Stimulated activated naive CD8-positive, alpha-beta T cell treated with anti-CD3 and anti-CD28 coated beads, Interleukin-15, amount 100 ng/mL, for 72 hours (primary cell): ENCODE measurements at regions not wholly inside any gene's neighbourhood (a gene's known extent, or its start where the extent isn't known, plus 50 kb on each side); places are given as distances from the start of the nearest gene placed in this dataset.

ENCODE experiments used
- ATAC-seq: fragments of 150-1000 bp; cut with Tn5 transposase; 2 replicates; pipeline ENCODE4 v1.10.0; 2021; ENCODE audit warnings: mild to moderate bottlenecking, moderate library complexity
- DNase-seq, 2 donors: peaks; one replicate each; pipeline ENCODE4 v3.0.0; 2021 to 2022
- H3K27ac Mint-ChIP-seq, 2 donors: one replicate each; pipeline ENCODE4 v1.8.0; 2022; ENCODE audit warnings: mild to moderate bottlenecking in 2 of 2, mixed read lengths in 2 of 2, moderate library complexity in 2 of 2
- H3K27me3 Mint-ChIP-seq: one replicate; pipeline ENCODE4 v1.8.0; 2022; ENCODE audit warnings: mixed read lengths
- H3K4me1 Mint-ChIP-seq: one replicate; pipeline ENCODE4 v1.8.0; 2022; ENCODE audit warnings: mild to moderate bottlenecking, mixed read lengths
- H3K4me3 Mint-ChIP-seq, 2 donors: one replicate each; pipeline ENCODE4 v1.8.0; 2022; ENCODE audit warnings: mild to moderate bottlenecking in 2 of 2, mixed read lengths in 2 of 2, moderate library complexity in 1 of 2
- H3K9me3 Mint-ChIP-seq, 2 donors: one replicate each; pipeline ENCODE4 v1.8.0; 2022; ENCODE audit warnings: mixed read lengths in 2 of 2

- ATAC-seq (no peak), DNase-seq (no peak)
- no peak overlapping the region for H3K27ac Mint-ChIP-seq
- H3K27me3 Mint-ChIP-seq: peaks cover 45% of the 10 kb centered on the region
- H3K4me1 Mint-ChIP-seq: no peaks in the 10 kb centered on the region
- H3K9me3 Mint-ChIP-seq: peaks cover 6 to 14% of the 10 kb centered on the region in 2 donors
- no peak overlapping the region for H3K4me3 Mint-ChIP-seq
Observed at GRCh38 chr9:126050605-126050990, 276.0 kb upstream of the MVB12B start.

GRCh38 chr9:126051446-126052130 lies 275.0 kb upstream of the MVB12B start:
- Mint-ChIP-seq H3K27ac (peak overlapping the region; percentile 13 to 34), H3K9me3 (peaks cover 0 to 4% of the 10 kb centered on the region in 2 donors), H3K4me1 (no peaks in the 10 kb centered on the region), H3K27me3 (peaks cover 46% of the 10 kb centered on the region), H3K4me3 (no peak overlapping the region)
- DNase-seq: no peak
- ATAC-seq: no peak

- H3K27me3 Mint-ChIP-seq: peaks cover 46% of the 10 kb centered on the region
- no peaks in the 10 kb centered on the region for H3K9me3 Mint-ChIP-seq
- no peak overlapping the region for H3K4me3 Mint-ChIP-seq
- no peak for ATAC-seq
- DNase-seq: no peak
- H3K4me1 Mint-ChIP-seq: no peaks in the 10 kb centered on the region
- peak overlapping the region in 1 of 2 donors; percentile 0 for H3K27ac Mint-ChIP-seq
Observed at GRCh38 chr9:126052791-126053190, 273.8 kb upstream of the MVB12B start.

- Mint-ChIP-seq H3K27ac (no peak overlapping the region), H3K27me3 (peaks cover 51% of the 10 kb centered on the region), H3K9me3 (no peaks in the 10 kb centered on the region), H3K4me3 (no peak overlapping the region), H3K4me1 (no peaks in the 10 kb centered on the region)
- DNase-seq (no peak), ATAC-seq (no peak)
Observed at GRCh38 chr9:126053913-126054312, 272.7 kb upstream of the MVB12B start.

GRCh38 chr9:126055381-126055985 lies 271.1 kb upstream of the MVB12B start:
- DNase-seq (no peak), ATAC-seq (no peak)
- peaks cover 66% of the 10 kb centered on the region for H3K27me3 Mint-ChIP-seq
- H3K9me3 Mint-ChIP-seq: no peaks in the 10 kb centered on the region
- H3K4me3 Mint-ChIP-seq: no peak overlapping the region
- H3K27ac Mint-ChIP-seq: no peak overlapping the region
- no peaks in the 10 kb centered on the region for H3K4me1 Mint-ChIP-seq

- no peaks in the 10 kb centered on the region for H3K9me3 Mint-ChIP-seq
Observed at GRCh38 chr9:126056312-126057021, 270.2 kb upstream of the MVB12B start.

GRCh38 chr9:126057121-126057825 lies 269.4 kb upstream of the MVB12B start:
- H3K27me3 Mint-ChIP-seq: peaks cover 70% of the 10 kb centered on the region
- no peaks in the 10 kb centered on the region for H3K4me1 Mint-ChIP-seq
- no peak overlapping the region for H3K4me3 Mint-ChIP-seq
- no peak for DNase-seq
- H3K9me3 Mint-ChIP-seq: no peaks in the 10 kb centered on the region
- ATAC-seq: no peak
- no peak overlapping the region for H3K27ac Mint-ChIP-seq

More at GRCh38 chr9:126056312-126057021, 270.2 kb upstream of the MVB12B start:
- Mint-ChIP-seq H3K27me3 (peaks cover 66% of the 10 kb centered on the region), H3K4me1 (no peaks in the 10 kb centered on the region), H3K27ac (peak overlapping the region; percentile 28 to 45), H3K4me3 (no peak overlapping the region)
- DNase-seq (no peak), ATAC-seq (no peak)

GRCh38 chr9:126058011-126058531 lies 268.6 kb upstream of the MVB12B start:
- peaks cover 64% of the 10 kb centered on the region for H3K27me3 Mint-ChIP-seq
- H3K4me1 Mint-ChIP-seq: no peaks in the 10 kb centered on the region
- no peak for DNase-seq
- no peaks in the 10 kb centered on the region for H3K9me3 Mint-ChIP-seq
- no peak overlapping the region for H3K27ac Mint-ChIP-seq
- ATAC-seq: no peak
- H3K4me3 Mint-ChIP-seq: no peak overlapping the region

- H3K4me3 Mint-ChIP-seq: no peak overlapping the region
- peaks cover 59% of the 10 kb centered on the region for H3K27me3 Mint-ChIP-seq
- no peak overlapping the region for H3K27ac Mint-ChIP-seq
- ATAC-seq (no peak), DNase-seq (no peak)
- no peaks in the 10 kb centered on the region for H3K4me1 Mint-ChIP-seq
- H3K9me3 Mint-ChIP-seq: no peaks in the 10 kb centered on the region
Observed at GRCh38 chr9:126058591-126058990, 268.0 kb upstream of the MVB12B start.

- Mint-ChIP-seq H3K27ac (no peak overlapping the region), H3K4me3 (no peak overlapping the region), H3K27me3 (peaks cover 38% of the 10 kb centered on the region), H3K4me1 (no peaks in the 10 kb centered on the region), H3K9me3 (no peaks in the 10 kb centered on the region)
- no peak for ATAC-seq
- no peak for DNase-seq
Observed at GRCh38 chr9:126061575-126061974, 265.1 kb upstream of the MVB12B start.

- Mint-ChIP-seq H3K9me3 (no peaks in the 10 kb centered on the region), H3K27me3 (peaks cover 41% of the 10 kb centered on the region), H3K4me3 (no peak overlapping the region), H3K27ac (no peak overlapping the region), H3K4me1 (no peaks in the 10 kb centered on the region)
- ATAC-seq (no peak), DNase-seq (no peak)
Observed at GRCh38 chr9:126062158-126062886, 264.3 kb upstream of the MVB12B start.

- ATAC-seq (no peak), DNase-seq (no peak)
- Mint-ChIP-seq H3K4me1 (no peaks in the 10 kb centered on the region), H3K27ac (no peak overlapping the region), H3K9me3 (no peaks in the 10 kb centered on the region), H3K27me3 (peaks cover 51% of the 10 kb centered on the region), H3K4me3 (no peak overlapping the region)
Observed at GRCh38 chr9:126063326-126063725, 263.3 kb upstream of the MVB12B start.

GRCh38 chr9:126066131-126066530 lies 260.5 kb upstream of the MVB12B start:
- Mint-ChIP-seq H3K4me3 (no peak overlapping the region), H3K27me3 (peaks cover 38% of the 10 kb centered on the region), H3K27ac (no peak overlapping the region), H3K4me1 (no peaks in the 10 kb centered on the region), H3K9me3 (no peaks in the 10 kb centered on the region)
- DNase-seq: no peak
- no peak for ATAC-seq

- peaks cover 35% of the 10 kb centered on the region for H3K27me3 Mint-ChIP-seq
Observed at GRCh38 chr9:126067031-126067734, 259.4 kb upstream of the MVB12B start.

More at GRCh38 chr9:126067031-126067734, 259.4 kb upstream of the MVB12B start:
- Mint-ChIP-seq H3K27ac (no peak overlapping the region), H3K9me3 (no peaks in the 10 kb centered on the region), H3K4me1 (no peaks in the 10 kb centered on the region), H3K4me3 (no peak overlapping the region)
- DNase-seq: no peak
- no peak for ATAC-seq
